ENCODE measurements at regions not wholly inside any gene's neighbourhood (a gene's known extent, or its start where the extent isn't known, plus 50 kb on each side); places are given as distances from the start of the nearest gene placed in this dataset.
A peak's percentile ranks its signal among the peaks of the same experiment; 100 is the strongest.

- DNase-seq, result no peak
These were observed 113.0 kb upstream of the ANKRD55 start for GRCh38 chr5:56346044-56346710.

GRCh38 chr5:56345352-56345751 is 112.2 kb upstream of the ANKRD55 start:
- DNase-seq, result no peak

DNA sequence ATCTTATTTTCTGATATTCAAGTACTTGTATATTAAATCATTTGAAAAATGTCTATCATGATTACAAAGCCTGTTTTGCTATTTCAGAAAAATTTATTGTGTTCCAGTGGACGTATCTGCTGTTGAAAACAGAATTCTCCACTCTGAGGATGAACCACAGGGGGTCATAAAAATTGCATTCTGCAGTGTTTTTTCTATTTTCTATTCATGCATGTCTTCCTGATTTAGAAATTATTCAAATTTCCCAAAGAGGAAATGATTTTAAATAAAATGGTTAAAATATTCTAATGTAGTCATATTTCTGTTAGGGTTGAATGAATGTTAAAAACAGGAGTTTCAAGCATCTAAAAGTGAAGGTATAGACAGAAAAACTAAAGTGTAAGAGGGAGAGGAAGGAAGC is 111.5 kb upstream of the ANKRD55 start:
- DNase-seq, result no peak

DNA sequence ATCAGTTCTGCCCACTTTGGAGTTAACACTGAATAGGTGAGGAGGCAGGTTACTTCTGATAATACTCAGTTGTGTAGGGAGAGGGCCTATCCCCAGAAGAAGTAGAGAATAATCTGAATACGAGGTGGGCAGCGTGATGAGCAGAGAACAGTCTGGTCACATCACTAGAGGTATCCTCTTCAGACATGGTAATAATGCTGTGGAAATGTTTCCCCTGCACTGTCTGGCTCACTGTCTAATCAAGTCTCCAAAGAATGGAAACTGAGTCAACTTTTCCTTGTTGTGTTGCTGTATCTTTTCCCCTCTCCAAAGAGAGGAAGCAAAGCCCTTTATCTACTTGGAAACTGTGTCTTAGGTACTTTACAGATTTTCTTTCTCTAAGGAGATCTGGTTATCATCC is 110.9 kb upstream of the ANKRD55 start:
- DNase-seq, result no peak

DNA sequence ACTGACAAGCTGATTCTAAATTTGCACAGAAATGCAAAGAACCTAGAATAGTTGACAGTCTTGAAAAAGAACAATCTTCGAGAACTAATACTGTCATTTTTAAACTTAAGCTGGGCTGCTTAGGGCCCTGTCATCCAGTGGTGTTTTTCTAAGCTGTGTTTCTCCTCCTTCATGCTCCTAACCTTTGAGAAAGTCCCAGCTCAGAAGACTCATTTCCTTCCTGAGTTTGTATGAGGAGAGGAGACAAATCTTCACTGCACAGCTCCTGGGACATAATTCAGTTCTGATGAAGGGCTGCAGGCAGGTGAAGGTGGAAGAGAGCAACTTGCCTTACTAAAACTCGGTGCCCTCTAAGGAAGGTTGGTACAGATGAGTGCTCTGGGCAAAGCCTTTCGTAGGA is 109.5 kb upstream of the ANKRD55 start:
- DNase-seq, result no peak

GRCh38 chr5:56340196-56340980 is 107.3 kb upstream of the ANKRD55 start:
- DNase-seq, result no peak

DNA sequence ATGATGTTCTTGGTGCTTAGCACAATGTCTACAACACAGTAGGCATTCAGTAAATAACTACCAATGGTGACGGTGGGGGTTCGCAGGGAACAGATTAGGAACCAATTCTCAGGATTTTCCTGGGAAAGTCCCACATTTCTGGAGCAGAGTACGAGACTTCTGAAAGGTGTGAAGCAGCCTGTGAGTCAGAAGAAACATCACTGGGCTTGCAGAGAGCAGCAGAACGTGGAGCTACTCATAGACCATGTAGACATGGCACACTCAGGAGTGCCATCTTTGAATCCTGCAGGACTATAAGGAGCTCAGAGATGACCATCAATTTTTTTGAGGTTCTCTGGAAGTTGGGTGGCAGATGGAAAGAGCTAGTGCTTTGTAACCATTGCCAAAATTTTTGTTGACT is 106.6 kb upstream of the ANKRD55 start:
- no peak for DNase-seq

GRCh38 chr5:56337715-56338319 is 104.7 kb upstream of the ANKRD55 start:
- no peak for DNase-seq

DNA sequence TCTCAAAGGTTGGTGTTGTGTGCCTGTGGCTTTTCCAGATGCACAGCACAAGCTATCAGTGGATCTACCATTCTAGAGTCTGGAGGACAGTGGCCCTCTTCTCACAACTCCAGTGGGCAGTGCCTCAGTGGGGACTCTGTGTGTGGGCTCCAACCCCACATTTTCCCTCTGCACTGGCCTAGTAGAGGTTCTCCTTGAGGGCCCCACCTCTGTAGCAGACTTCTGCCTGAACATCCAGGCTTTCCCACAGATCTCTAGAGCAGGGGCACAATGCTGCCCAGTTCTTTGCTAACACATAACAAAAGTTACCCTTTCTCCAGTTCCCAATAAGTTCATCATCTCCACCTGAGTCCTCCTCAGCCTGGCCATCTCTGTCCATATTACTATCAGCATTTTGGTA is 102.1 kb upstream of the ANKRD55 start:
- no peak for DNase-seq

GRCh38 chr5:56330806-56331205 is 97.7 kb upstream of the ANKRD55 start:
- DNase-seq, result no peak

- no peak for DNase-seq
These were observed 97.0 kb upstream of the ANKRD55 start for GRCh38 chr5:56330167-56330566.

DNA sequence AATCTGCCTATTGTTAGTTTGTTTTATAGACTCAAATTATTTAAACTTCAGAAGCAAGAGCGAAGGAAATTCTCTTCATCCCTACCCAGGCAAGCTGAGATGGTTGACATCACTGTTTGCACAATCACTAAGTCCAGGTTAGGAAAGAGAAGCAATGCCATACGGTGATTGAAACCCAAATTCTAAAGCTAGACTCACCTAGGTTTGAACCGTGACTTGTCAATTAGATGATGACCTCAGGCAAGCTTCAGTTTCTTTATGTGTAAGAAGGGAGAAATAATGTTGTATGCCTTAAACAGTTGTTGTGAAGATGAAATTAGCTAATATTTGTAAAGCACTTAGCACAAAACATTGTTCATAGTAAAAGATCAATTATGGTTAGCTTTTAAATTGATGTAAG is 96.5 kb upstream of the ANKRD55 start:
- no peak for DNase-seq

GRCh38 chr5:56328753-56329560 is 95.8 kb upstream of the ANKRD55 start:
- no peak for DNase-seq

GRCh38 chr5:56327809-56328208 is 94.7 kb upstream of the ANKRD55 start:
- DNase-seq, result no peak

DNA sequence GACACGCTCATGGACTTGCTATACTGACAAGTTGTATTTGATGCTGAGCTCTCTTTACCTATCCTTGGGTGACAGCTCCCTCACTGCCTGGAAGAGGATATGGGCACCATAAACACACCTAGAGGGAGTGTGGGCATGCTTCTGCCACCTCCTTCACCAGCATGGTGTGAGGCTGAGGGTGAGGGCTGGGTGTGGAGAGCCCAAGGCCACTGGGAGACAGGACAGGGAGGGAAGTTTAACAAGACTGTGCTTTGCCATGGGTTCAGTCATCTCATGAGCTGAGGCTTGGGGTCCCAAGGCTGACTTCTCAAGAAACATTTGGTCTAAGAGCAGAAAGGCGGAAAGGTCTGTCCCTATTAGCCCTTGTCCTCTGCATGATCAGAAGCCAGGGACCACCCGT is 93.6 kb upstream of the ANKRD55 start:
- DNase-seq, result no peak

GRCh38 chr5:56326116-56326515 is 93.0 kb upstream of the ANKRD55 start:
- no peak for DNase-seq

DNA sequence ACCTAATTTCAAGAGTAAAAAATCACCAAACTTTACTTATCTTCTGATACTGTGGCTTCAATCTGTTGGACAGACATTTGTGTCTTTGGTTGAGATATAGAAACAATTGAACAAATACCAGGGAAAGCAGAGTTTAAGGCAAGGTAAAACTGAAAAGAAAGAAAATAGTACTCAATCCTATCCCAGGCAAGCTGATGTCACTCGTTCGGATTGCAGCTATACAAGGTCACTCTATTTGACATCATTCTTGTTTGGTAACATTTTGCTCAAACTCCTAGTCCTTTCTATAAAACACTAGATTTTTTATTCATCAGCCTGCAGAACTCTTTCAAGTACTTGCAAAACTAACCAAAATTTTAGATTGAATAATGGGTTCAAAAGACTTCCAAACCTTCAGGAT is 91.9 kb upstream of the ANKRD55 start:
- no peak for DNase-seq

DNA sequence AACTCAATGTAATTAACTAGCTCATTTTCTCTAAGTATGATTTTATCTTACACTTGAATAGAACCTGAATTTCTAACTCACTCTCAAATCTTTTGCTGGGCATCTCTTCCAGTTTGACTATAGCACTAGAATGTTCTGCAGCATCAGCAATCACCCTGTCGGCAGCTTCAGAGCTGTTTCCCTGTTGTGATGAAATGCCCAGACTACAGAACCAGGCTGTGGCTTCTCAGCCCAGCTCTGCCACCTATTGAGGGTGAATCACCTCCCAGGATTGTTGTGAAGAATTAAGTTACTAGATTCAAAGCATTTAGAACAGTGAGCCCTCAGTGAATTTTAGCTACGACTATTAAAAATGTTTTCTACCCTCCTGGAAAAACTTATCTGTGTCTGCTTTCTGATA is 90.4 kb upstream of the ANKRD55 start:
- no peak for DNase-seq

GRCh38 chr5:56322592-56322991 is 89.5 kb upstream of the ANKRD55 start:
- no peak for DNase-seq

GRCh38 chr5:56321236-56321881 is 88.2 kb upstream of the ANKRD55 start:
- no peak for DNase-seq

- DNase-seq, result no peak
These were observed 87.6 kb upstream of the ANKRD55 start for GRCh38 chr5:56320686-56321085.

DNA sequence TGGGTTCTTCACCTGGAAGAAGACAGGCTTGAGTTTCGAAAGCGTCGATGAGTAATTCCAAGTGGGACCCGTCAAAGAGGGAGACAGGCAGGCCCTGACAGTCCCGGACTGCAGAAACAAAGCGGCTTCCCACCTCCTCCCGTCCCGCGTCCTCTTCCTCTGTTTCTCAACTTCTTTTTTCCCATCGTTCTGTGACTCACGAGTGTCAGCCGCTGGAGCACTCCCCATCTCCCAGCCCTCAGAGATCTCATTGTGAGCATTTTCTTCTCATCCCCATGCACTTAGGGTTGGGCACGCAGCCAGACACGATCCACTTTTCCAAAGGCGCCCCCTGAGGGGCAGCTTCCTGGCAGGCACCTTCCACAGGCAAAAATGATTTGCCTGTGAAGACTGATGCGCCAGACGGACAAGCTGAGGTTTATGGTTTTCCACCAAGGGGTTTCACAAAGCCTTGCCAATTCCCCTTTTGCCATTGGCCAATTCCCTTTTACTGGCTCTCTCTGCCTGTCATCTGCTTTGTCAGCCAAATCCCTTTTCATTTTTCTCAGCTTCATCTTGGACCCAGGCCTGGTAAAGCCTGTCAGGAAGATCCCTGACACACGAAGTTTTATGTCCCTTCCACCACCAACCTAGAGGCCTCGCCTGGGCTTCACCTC is 86.5 kb upstream of the ANKRD55 start:
- peak; percentile 69 for DNase-seq

Measured in tongue (tissue), 1 donor.